Liver (tissue), 3 donors: ENCODE measurements at regions not wholly inside any gene's neighbourhood (a gene's known extent, or its start where the extent isn't known, plus 50 kb on each side); places are given as distances from the start of the nearest gene placed in this dataset.

Source experiments
- EGR1 ChIP-seq, 2 donors: IDR thresholded peaks; 2 replicates each; pipeline ENCODE4 v1.6.1; 2016 to 2018; ENCODE audit warnings: antibody characterized with exemption in 2 of 2, low read depth in 2 of 2
- FOXA1 ChIP-seq: IDR thresholded peaks from 2 replicates; pipeline ENCODE4 v1.6.1; 2016; ENCODE audit warnings: antibody characterized with exemption
- GABPA ChIP-seq, 2 donors: IDR thresholded peaks in 1 of 2; conservative IDR thresholded peaks in 1 of 2; 2 replicates each; pipeline ENCODE4 v1.6.1; 2016; ENCODE audit warnings: antibody characterized with exemption in 2 of 2, mild to moderate bottlenecking in 1 of 2, moderate library complexity in 1 of 2
- HNF4A ChIP-seq, 2 donors: conservative IDR thresholded peaks; 2 replicates each; pipeline ENCODE4 v1.6.1; 2016; ENCODE audit warnings: antibody characterized with exemption in 2 of 2, mild to moderate bottlenecking in 2 of 2
- JUND ChIP-seq, 2 donors: IDR thresholded peaks; 2 replicates each; pipeline ENCODE4 v1.6.1; 2016; ENCODE audit warnings: antibody characterized with exemption in 2 of 2
- RAD21 ChIP-seq, 2 donors: IDR thresholded peaks; 2 replicates each; pipeline ENCODE4 v1.6.1; 2016; ENCODE audit warnings: antibody characterized with exemption in 2 of 2, mild to moderate bottlenecking in 2 of 2
- RXRA ChIP-seq, 2 donors: IDR thresholded peaks; 2 replicates each; pipeline ENCODE4 v1.6.1; 2017 to 2018; ENCODE audit warnings: antibody characterized with exemption in 2 of 2, mild to moderate bottlenecking in 1 of 2
- TAF1 ChIP-seq: conservative IDR thresholded peaks from 2 replicates; pipeline ENCODE4 v1.6.1; 2016; ENCODE audit warnings: antibody characterized with exemption, mild to moderate bottlenecking
- YY1 ChIP-seq: IDR thresholded peaks from 2 replicates; pipeline ENCODE4 v1.6.1; 2016; ENCODE audit warnings: antibody characterized with exemption, mild to moderate bottlenecking
- TF ChIP-seq, protein P1 (sequence below): fragments of 150-350 bp; IDR thresholded peaks from 2 replicates; pipeline ENCODE4 v1.5.1; 2017; ENCODE audit warnings: improper control_type of control experiment, low read depth, low read length; ENCODE audit not compliant: missing input control
- TF ChIP-seq, protein P2 (sequence below): IDR thresholded peaks from 2 replicates; pipeline ENCODE4 v1.6.1; 2016; ENCODE audit warnings: antibody characterized with exemption
- TF ChIP-seq, protein P3 (sequence below): IDR thresholded peaks from 2 replicates; pipeline ENCODE4 v1.6.1; 2016; ENCODE audit warnings: antibody characterized with exemption
- TF ChIP-seq, protein P4 (sequence below): IDR thresholded peaks from 2 replicates; pipeline ENCODE4 v1.6.1; 2016; ENCODE audit warnings: antibody characterized with exemption, mild to moderate bottlenecking
- TF ChIP-seq, protein P5 (sequence below): IDR thresholded peaks from 2 replicates; pipeline ENCODE4 v1.6.1; 2016; ENCODE audit warnings: antibody characterized with exemption
- donor health status: healthy.
- donor health status: healthy.

DNA sequence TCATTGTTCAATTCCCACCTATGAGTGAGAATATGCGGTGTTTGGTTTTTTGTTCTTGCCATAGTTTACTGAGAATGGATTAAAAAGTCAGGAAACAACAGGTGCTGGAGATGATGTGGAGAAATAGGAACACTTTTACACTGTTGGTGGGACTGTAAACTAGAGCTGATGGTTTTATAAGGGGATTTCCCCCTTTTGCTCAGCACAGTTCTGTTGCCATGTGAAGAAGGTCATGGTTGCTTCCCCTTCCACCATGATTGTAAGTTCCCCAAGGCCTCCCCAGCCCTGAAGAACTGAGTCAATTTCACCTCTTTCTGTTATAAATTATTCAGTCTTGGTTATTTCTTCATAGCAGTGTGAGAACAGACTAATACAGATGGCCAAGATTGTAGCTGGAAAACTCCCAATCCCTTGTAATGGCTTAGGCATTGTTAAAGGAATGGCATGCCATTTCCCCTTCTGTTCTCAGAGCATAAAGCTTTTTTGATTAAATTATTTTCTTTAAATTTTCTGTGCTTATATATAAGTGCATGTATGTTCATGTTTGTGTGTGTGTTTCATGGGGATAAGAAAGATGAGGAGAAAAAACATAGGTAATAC is 144.8 kb downstream of the BACH1 start:
- TF ChIP-seq, protein P1, sequence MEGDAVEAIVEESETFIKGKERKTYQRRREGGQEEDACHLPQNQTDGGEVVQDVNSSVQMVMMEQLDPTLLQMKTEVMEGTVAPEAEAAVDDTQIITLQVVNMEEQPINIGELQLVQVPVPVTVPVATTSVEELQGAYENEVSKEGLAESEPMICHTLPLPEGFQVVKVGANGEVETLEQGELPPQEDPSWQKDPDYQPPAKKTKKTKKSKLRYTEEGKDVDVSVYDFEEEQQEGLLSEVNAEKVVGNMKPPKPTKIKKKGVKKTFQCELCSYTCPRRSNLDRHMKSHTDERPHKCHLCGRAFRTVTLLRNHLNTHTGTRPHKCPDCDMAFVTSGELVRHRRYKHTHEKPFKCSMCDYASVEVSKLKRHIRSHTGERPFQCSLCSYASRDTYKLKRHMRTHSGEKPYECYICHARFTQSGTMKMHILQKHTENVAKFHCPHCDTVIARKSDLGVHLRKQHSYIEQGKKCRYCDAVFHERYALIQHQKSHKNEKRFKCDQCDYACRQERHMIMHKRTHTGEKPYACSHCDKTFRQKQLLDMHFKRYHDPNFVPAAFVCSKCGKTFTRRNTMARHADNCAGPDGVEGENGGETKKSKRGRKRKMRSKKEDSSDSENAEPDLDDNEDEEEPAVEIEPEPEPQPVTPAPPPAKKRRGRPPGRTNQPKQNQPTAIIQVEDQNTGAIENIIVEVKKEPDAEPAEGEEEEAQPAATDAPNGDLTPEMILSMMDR, result no peak
- no peak for TF ChIP-seq GABPA (IDR thresholded peaks at IDR 0.05 in 1 of 2, conservative IDR thresholded peaks at IDR 0.05 in 1 of 2)
- no peak for TF ChIP-seq JUND (IDR thresholded peaks at IDR 0.05)
- TF ChIP-seq RAD21 (IDR thresholded peaks at IDR 0.05), result no peak
- no peak for TF ChIP-seq FOXA1
- no peak for TF ChIP-seq EGR1 (IDR thresholded peaks at IDR 0.05; ENCODE audit: low read depth in 2 of 2)
- TF ChIP-seq, protein P2, sequence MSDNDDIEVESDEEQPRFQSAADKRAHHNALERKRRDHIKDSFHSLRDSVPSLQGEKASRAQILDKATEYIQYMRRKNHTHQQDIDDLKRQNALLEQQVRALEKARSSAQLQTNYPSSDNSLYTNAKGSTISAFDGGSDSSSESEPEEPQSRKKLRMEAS, result no peak
- TF ChIP-seq HNF4A (conservative IDR thresholded peaks at IDR 0.05), result no peak
- TF ChIP-seq TAF1, result no peak
- TF ChIP-seq, protein P3, sequence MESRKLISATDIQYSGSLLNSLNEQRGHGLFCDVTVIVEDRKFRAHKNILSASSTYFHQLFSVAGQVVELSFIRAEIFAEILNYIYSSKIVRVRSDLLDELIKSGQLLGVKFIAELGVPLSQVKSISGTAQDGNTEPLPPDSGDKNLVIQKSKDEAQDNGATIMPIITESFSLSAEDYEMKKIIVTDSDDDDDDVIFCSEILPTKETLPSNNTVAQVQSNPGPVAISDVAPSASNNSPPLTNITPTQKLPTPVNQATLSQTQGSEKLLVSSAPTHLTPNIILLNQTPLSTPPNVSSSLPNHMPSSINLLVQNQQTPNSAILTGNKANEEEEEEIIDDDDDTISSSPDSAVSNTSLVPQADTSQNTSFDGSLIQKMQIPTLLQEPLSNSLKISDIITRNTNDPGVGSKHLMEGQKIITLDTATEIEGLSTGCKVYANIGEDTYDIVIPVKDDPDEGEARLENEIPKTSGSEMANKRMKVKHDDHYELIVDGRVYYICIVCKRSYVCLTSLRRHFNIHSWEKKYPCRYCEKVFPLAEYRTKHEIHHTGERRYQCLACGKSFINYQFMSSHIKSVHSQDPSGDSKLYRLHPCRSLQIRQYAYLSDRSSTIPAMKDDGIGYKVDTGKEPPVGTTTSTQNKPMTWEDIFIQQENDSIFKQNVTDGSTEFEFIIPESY, result no peak
- no peak for TF ChIP-seq YY1
- TF ChIP-seq RXRA (IDR thresholded peaks at IDR 0.05), result no peak
- TF ChIP-seq, protein P4, sequence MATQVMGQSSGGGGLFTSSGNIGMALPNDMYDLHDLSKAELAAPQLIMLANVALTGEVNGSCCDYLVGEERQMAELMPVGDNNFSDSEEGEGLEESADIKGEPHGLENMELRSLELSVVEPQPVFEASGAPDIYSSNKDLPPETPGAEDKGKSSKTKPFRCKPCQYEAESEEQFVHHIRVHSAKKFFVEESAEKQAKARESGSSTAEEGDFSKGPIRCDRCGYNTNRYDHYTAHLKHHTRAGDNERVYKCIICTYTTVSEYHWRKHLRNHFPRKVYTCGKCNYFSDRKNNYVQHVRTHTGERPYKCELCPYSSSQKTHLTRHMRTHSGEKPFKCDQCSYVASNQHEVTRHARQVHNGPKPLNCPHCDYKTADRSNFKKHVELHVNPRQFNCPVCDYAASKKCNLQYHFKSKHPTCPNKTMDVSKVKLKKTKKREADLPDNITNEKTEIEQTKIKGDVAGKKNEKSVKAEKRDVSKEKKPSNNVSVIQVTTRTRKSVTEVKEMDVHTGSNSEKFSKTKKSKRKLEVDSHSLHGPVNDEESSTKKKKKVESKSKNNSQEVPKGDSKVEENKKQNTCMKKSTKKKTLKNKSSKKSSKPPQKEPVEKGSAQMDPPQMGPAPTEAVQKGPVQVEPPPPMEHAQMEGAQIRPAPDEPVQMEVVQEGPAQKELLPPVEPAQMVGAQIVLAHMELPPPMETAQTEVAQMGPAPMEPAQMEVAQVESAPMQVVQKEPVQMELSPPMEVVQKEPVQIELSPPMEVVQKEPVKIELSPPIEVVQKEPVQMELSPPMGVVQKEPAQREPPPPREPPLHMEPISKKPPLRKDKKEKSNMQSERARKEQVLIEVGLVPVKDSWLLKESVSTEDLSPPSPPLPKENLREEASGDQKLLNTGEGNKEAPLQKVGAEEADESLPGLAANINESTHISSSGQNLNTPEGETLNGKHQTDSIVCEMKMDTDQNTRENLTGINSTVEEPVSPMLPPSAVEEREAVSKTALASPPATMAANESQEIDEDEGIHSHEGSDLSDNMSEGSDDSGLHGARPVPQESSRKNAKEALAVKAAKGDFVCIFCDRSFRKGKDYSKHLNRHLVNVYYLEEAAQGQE, result no peak
- TF ChIP-seq, protein P5, sequence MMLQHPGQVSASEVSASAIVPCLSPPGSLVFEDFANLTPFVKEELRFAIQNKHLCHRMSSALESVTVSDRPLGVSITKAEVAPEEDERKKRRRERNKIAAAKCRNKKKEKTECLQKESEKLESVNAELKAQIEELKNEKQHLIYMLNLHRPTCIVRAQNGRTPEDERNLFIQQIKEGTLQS, result no peak
